Endothelial cell of umbilical vein (primary cell): ENCODE measurements at regions not wholly inside any gene's neighbourhood (a gene's known extent, or its start where the extent isn't known, plus 50 kb on each side); places are given as distances from the start of the nearest gene placed in this dataset.

Experiments used
- BruUV-seq: library from RNA; stranded (reverse); fragments of 400-500 nt; replicated peaks from 2 replicates; lab custom pipeline; 2021; lab: Mats Ljungman, UMichigan
- CTCF ChIA-PET: fragments of 300-600, 350-600 bp; sonication (Branson Sonifier 250); formaldehyde crosslinking; loops from one replicate; lab custom pipeline; 2021; ENCODE audit warnings: antibody characterized with exemption, inconsistent platforms; lab: Charles Lee
- POLR2A ChIA-PET: fragments of 300-600, 350-600 bp; sonication (Branson Sonifier 250); formaldehyde crosslinking; loops from one replicate; lab custom pipeline; 2021; ENCODE audit warnings: antibody characterized with exemption, inconsistent platforms; lab: Charles Lee
- DNase-seq: peaks from one replicate; pipeline ENCODE4 v3.0.0-alpha.2; 2011; ENCODE audit warnings: low read depth, low spot score
- FAIRE-seq: peaks from 2 replicates; lab custom pipeline; 2011; peaks lifted over from hg19 to GRCh38; lab: Jason Lieb, UNC
- H2AFZ ChIP-seq: 2 replicates; pipeline ENCODE4 v1.6.0; 2012; ENCODE audit warnings: low read depth, low read length, control low read depth, inconsistent platforms
- H3K27ac ChIP-seq: 2 replicates; pipeline ENCODE4 v1.5.1; 2011; ENCODE audit warnings: low read depth, mild to moderate bottlenecking, control low read depth, low read length, moderate library complexity; ENCODE audit not compliant: insufficient read depth
- H3K27me3 ChIP-seq, 2 experiments: 2 replicates each; pipeline versions ENCODE4 v1.6.0 to v1.6.1; 2011; ENCODE audit warnings: low read length in 2 of 2, mixed read lengths in 1 of 2; ENCODE audit not compliant: control insufficient read depth in 2 of 2, insufficient read depth in 2 of 2
- H3K36me3 ChIP-seq, 2 experiments: 2 replicates in 1 of 2; 3 replicates in 1 of 2; pipeline ENCODE4 v1.5.1; 2011; ENCODE audit warnings: low read length in 2 of 2, mild to moderate bottlenecking in 1 of 2, moderate library complexity in 1 of 2; ENCODE audit not compliant: control insufficient read depth in 2 of 2, insufficient read depth in 2 of 2; ENCODE audit errors: extremely low read depth in 1 of 2
- H3K4me1 ChIP-seq: 3 replicates; pipeline ENCODE4 v1.5.1; 2011; ENCODE audit warnings: mild to moderate bottlenecking, low read length; ENCODE audit not compliant: control insufficient read depth, insufficient read depth; ENCODE audit errors: extremely low read depth
- H3K4me2 ChIP-seq: 2 replicates; pipeline ENCODE4 v1.6.1; 2011; ENCODE audit warnings: low read length, control low read depth, mixed read lengths; ENCODE audit not compliant: insufficient read depth
- H3K4me3 ChIP-seq, 3 experiments: fragments of 200-600 bp in 1 of 3; sonication (generic), shearing (Covaris generic) in 1 of 3; replicated peaks in 1 of 3; 2 replicates each; pipeline ENCODE4 v1.5.1; 2011 to 2016; ENCODE audit warnings: control low read depth in 3 of 3, low read length in 3 of 3, mild to moderate bottlenecking in 2 of 3, inconsistent platforms in 1 of 3, low read depth in 1 of 3, moderate library complexity in 1 of 3; ENCODE audit not compliant: insufficient read depth in 1 of 3
- H3K79me2 ChIP-seq: 2 replicates; pipeline ENCODE4 v1.6.0; 2012; ENCODE audit warnings: low read length, inconsistent platforms; ENCODE audit not compliant: control insufficient read depth, insufficient read depth
- H3K9ac ChIP-seq: replicated peaks from 2 replicates; pipeline ENCODE3; 2011; ENCODE audit warnings: low read length, control low read depth; ENCODE audit not compliant: insufficient read depth; ENCODE audit errors: extremely low read depth
- H3K9me1 ChIP-seq: replicated peaks from 3 replicates; pipeline ENCODE4 v1.6.0; 2011; ENCODE audit warnings: mild to moderate bottlenecking, low read length; ENCODE audit not compliant: control insufficient read depth, insufficient read depth; ENCODE audit errors: extremely low read depth
- H3K9me3 ChIP-seq: replicated peaks from 2 replicates; pipeline ENCODE4 v1.5.1; 2012; ENCODE audit warnings: low read length, inconsistent platforms; ENCODE audit not compliant: control insufficient read depth, insufficient read depth
- H4K20me1 ChIP-seq: replicated peaks from 2 replicates; pipeline ENCODE3; 2011; ENCODE audit warnings: mild to moderate bottlenecking, low read length; ENCODE audit not compliant: control insufficient read depth, insufficient read depth; ENCODE audit errors: extremely low read depth
- CTCF ChIP-seq, 2 donors: IDR thresholded peaks; 1 replicate in 1 of 2; 2 replicates in 1 of 2; pipeline ENCODE4 v1.5.1; 2011; ENCODE audit warnings: low read length in 2 of 2, mild to moderate bottlenecking in 2 of 2, moderate library complexity in 2 of 2, control low read depth in 1 of 2, inconsistent platforms in 1 of 2, low read depth in 1 of 2; ENCODE audit not compliant: insufficient read depth in 1 of 2; ENCODE audit errors: extremely low read depth in 1 of 2
- EZH2 ChIP-seq: IDR thresholded peaks from 2 replicates; pipeline ENCODE4 v1.6.1; 2012; ENCODE audit warnings: borderline replicate concordance, low read depth, mild to moderate bottlenecking, moderate library complexity, low read length, inconsistent platforms; ENCODE audit not compliant: severe bottlenecking
- FOS ChIP-seq: IDR thresholded peaks from 2 replicates; pipeline ENCODE4 v1.6.1; 2011; ENCODE audit warnings: mild to moderate bottlenecking, low read length, moderate library complexity, borderline replicate concordance; ENCODE audit not compliant: insufficient read depth
- GATA2 ChIP-seq: IDR thresholded peaks from 2 replicates; pipeline ENCODE4 v1.7.0; 2011; ENCODE audit warnings: low read depth, mild to moderate bottlenecking, moderate library complexity, mixed read lengths, low read length; ENCODE audit not compliant: insufficient read length, insufficient read depth
- JUN ChIP-seq: IDR thresholded peaks from 2 replicates; pipeline ENCODE4 v1.6.1; 2011; ENCODE audit warnings: borderline replicate concordance, low read depth; ENCODE audit not compliant: insufficient read length, insufficient read depth
- MAX ChIP-seq: IDR thresholded peaks from 2 replicates; pipeline ENCODE4 v1.6.1; 2011; ENCODE audit not compliant: insufficient read depth, insufficient read length
- MYC ChIP-seq: IDR thresholded peaks from one replicate; pipeline ENCODE4 v1.6.1; 2011; ENCODE audit warnings: mild to moderate bottlenecking, low read depth, low read length
- POLR2A ChIP-seq: IDR thresholded peaks from 2 replicates; pipeline ENCODE4 v1.6.1; 2012; ENCODE audit warnings: low read depth, mild to moderate bottlenecking, control low read depth, low read length
- POLR2AphosphoS5 ChIP-seq: IDR thresholded peaks from 2 replicates; pipeline ENCODE4 v1.6.1; 2012; ENCODE audit warnings: low read depth, mild to moderate bottlenecking, control low read depth, low read length, moderate library complexity; ENCODE audit not compliant: insufficient read depth
- dilution Hi-C: fragments of 300-500 bp; cut with MboI; formaldehyde crosslinking; loops from one replicate; pipeline ENCODE4 v1.15.0; 2019; ENCODE audit warnings: low sequenced_read_pairs; ENCODE audit not compliant: extremely low pct_ligation_motif_present
- intact Hi-C: fragments of 100-400 bp; cut with micrococcal nuclease; formaldehyde crosslinking; loops from one replicate; pipeline ENCODE4 v1.10.0; 2022

- FAIRE-seq = no peak
- no peaks in the 10 kb centered on the region for H3K4me1 ChIP-seq
- BruUV-seq = no TSS peak
- no peak overlapping the region for H3K9ac ChIP-seq
- H3K4me2 ChIP-seq = no peak overlapping the region
- H3K4me3 ChIP-seq = no peak overlapping the region
- H2AFZ ChIP-seq = no peak overlapping the region
- DNase-seq = no peak
- dilution Hi-C loops (no loop called here), intact Hi-C loops (no loop called here)
- no peak for TF ChIP-seq POLR2AphosphoS5
- no peak for TF ChIP-seq EZH2
- TF ChIP-seq GATA2 = no peak
- no peak for TF ChIP-seq MAX
- TF ChIP-seq CTCF (IDR thresholded peaks at IDR 0.05; ENCODE audit: extremely low read depth in 1 of 2, insufficient read depth in 1 of 2, low read depth in 1 of 2, low read length in 2 of 2) = no peak
- no peak for TF ChIP-seq FOS
- no peak for TF ChIP-seq JUN
- no peak for TF ChIP-seq MYC
- TF ChIP-seq POLR2A = no peak
- no peaks in the 10 kb centered on the region for H3K9me3 ChIP-seq
- no peaks in the 10 kb centered on the region for H3K36me3 ChIP-seq
- no peaks in the 10 kb centered on the region for H3K27me3 ChIP-seq
- no peaks in the 10 kb centered on the region for H4K20me1 ChIP-seq
- no peaks in the 10 kb centered on the region for H3K9me1 ChIP-seq
- H3K79me2 ChIP-seq = no peaks in the 10 kb centered on the region
- POLR2A ChIA-PET = no interaction called here
- CTCF ChIA-PET = no interaction called here
- H3K27ac ChIP-seq = no peak overlapping the region
Measured at GRCh38 chr5:18057725-18058124, 423.5 kb downstream of the TAF11L14 start.
